ENCODE measurements at regions not wholly inside any gene's neighbourhood (a gene's known extent, or its start where the extent isn't known, plus 50 kb on each side); places are given as distances from the start of the nearest gene placed in this dataset.

DNA sequence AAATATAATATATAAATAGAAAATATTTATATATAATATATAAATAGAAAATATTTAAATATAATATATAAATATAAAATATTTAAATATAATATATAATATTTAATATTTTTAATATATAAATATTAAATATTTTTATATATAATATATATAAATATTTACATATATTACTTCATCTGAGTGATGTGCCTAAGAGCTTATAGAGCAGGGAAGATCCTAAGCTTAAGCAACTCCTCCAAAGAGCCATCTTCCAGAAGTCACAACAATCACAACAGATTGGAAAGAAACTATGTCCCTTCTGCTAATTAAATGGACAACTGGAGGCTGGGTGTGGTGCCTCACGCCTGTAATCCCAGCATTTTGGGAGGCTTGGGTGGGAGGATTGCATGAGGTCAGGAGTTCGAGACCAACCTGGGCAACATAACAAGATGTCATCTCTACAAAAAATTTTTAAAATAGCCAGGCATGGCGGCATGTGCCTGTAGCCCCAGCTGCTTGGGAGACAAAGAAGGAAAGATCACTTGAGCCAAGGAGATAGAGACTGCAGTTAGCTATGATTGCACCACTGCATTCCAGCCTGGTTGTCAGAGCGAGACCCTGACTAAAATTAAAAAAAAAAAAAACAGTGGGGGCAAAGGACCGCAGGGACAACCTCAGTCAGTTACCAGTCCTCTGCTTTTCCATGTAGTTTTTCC lies 198.7 kb downstream of the SKIDA1 start:
- no peaks in the 10 kb centered on the region for H3K36me3 ChIP-seq (ENCODE audit: control insufficient read depth in 2 of 2, insufficient read depth in 2 of 2, low read length in 1 of 2)
- ChIA-PET POLR2A (no interaction called here), SMC1A (ENCODE audit: uncharacterized antibody, unreplicated experiment) (no interaction called here), RAD21 (ENCODE audit: unreplicated experiment) (no interaction called here), CTCF (no interaction called here)
- H3K4me1 ChIP-seq (ENCODE audit: control insufficient read depth, insufficient read depth, low read length) = no peaks in the 10 kb centered on the region
- DNase-seq (ENCODE audit: low read depth, low spot score) = no peak
- ATAC-seq = no peak
- H3K9ac ChIP-seq (ENCODE audit: control insufficient read depth, insufficient read depth, low read length) = no peak overlapping the region
- no TSS peak for BruUV-seq (replicated peaks)
- no peaks in the 10 kb centered on the region for H4K20me1 ChIP-seq (ENCODE audit: control insufficient read depth, insufficient read depth)
- TF ChIP-seq ASH2L (IDR thresholded peaks at IDR 0.05; ENCODE audit: borderline replicate concordance, low read depth) = no peak
- TF ChIP-seq SREBF2 (IDR thresholded peaks at IDR 0.05; ENCODE audit: low read length) = no peak
- no peak for TF ChIP-seq SPI1 (IDR thresholded peaks at IDR 0.05; ENCODE audit: borderline replicate concordance, insufficient read depth, low read depth, low read length)
- TF ChIP-seq GABPA (IDR thresholded peaks at IDR 0.05; ENCODE audit: low read depth) = no peak
- TF ChIP-seq SUZ12 (IDR thresholded peaks at IDR 0.05; ENCODE audit: unreplicated experiment) = no peak
- TF ChIP-seq CEBPB (IDR thresholded peaks at IDR 0.05; ENCODE audit: borderline replicate concordance in 1 of 2, low read depth in 2 of 2, low read length in 2 of 2) = no peak
- TF ChIP-seq PAX5 (IDR thresholded peaks at IDR 0.05; ENCODE audit: borderline replicate concordance, low read depth, low read length) = no peak
- TF ChIP-seq IKZF2 (IDR thresholded peaks at IDR 0.05) = no peak
- TF ChIP-seq MYC (IDR thresholded peaks at IDR 0.05; ENCODE audit: insufficient read depth, insufficient read length, insufficient replicate concordance, low read length, severe bottlenecking) = no peak
- no peak overlapping the region for H2AFZ ChIP-seq (ENCODE audit: control insufficient read depth, low read depth, low read length)
- intact Hi-C loops (cut with micrococcal nuclease; ENCODE audit: unreplicated experiment) (no loop called here), in situ Hi-C loops (cut with MboI) (no loop called here)
- no peak for FAIRE-seq
- no peaks in the 10 kb centered on the region for H3K79me2 ChIP-seq (ENCODE audit: control insufficient read depth, insufficient read depth, low read length)
- no peak overlapping the region for H3K27ac ChIP-seq (ENCODE audit: control insufficient read depth, insufficient read depth)
- no peak overlapping the region for H3K4me3 ChIP-seq
- H3K27me3 ChIP-seq (replicated peaks in 1 of 2; ENCODE audit: control insufficient read depth in 2 of 2, insufficient read depth in 2 of 2, low read length in 1 of 2) = no peaks in the 10 kb centered on the region
- no peak overlapping the region for H3K4me2 ChIP-seq (ENCODE audit: control insufficient read depth, insufficient read depth)
- no peaks in the 10 kb centered on the region for H3K9me3 ChIP-seq (replicated peaks; ENCODE audit: control insufficient read depth, insufficient read depth, low read length)
- WGBS (ENCODE audit: insufficient coverage, insufficient replicate concordance, low lambda C conversion rate, missing lambda C conversion rate) = 43% methylated on average over 5 of the region's 5 CpGs
